IMR-90 (cell line): ENCODE measurements at regions not wholly inside any gene's neighbourhood (a gene's known extent, or its start where the extent isn't known, plus 50 kb on each side); places are given as distances from the start of the nearest gene placed in this dataset.

Experiments
- ATAC-seq: fragments of 200-7000 bp; cut with Tn5 transposase; 2 replicates; pipeline ENCODE4 v1.9.1; 2020; ENCODE audit warnings: low read depth, mild to moderate bottlenecking, moderate library complexity
- BruUV-seq: library from RNA; stranded (reverse); fragments of 400-500 nt; replicated peaks from 2 replicates; lab custom pipeline; 2021; lab: Mats Ljungman, UMichigan
- CTCF ChIA-PET: fragments of 300-600 bp; formaldehyde crosslinking; extraction: SDS; loops from one replicate; lab custom pipeline; 2021; ENCODE audit warnings: antibody characterized with exemption; lab: Yijun Ruan, JAX
- POLR2A ChIA-PET: fragments of 300-600 bp; sonication (Branson Sonifier 250); formaldehyde crosslinking; loops from one replicate; lab custom pipeline; 2022; ENCODE audit warnings: antibody characterized with exemption; ENCODE audit not compliant: unreplicated experiment; lab: Charles Lee
- DNase-seq: peaks from one replicate; pipeline ENCODE4 v3.0.0; 2013
- H2AFZ ChIP-seq: replicated peaks from 2 replicates; pipeline ENCODE3; 2013; ENCODE audit warnings: low read length, mild to moderate bottlenecking; ENCODE audit not compliant: poor library complexity
- H2AK5ac ChIP-seq: 2 replicates; pipeline ENCODE4 v1.6.1; 2013; ENCODE audit warnings: low read depth, low read length, inconsistent platforms
- H2AK9ac ChIP-seq: replicated peaks from 2 replicates; pipeline ENCODE3; 2013; ENCODE audit warnings: mild to moderate bottlenecking, low read depth, low read length, moderate library complexity; ENCODE audit not compliant: poor library complexity
- H2BK120ac ChIP-seq: 2 replicates; pipeline ENCODE4 v1.6.1; 2013; ENCODE audit warnings: low read depth, low read length, inconsistent platforms
- H2BK15ac ChIP-seq: 3 replicates; pipeline ENCODE4 v1.6.1; 2013; ENCODE audit warnings: low read depth, low read length, inconsistent platforms
- H2BK20ac ChIP-seq: 2 replicates; pipeline ENCODE4 v1.6.1; 2013; ENCODE audit warnings: low read depth, mild to moderate bottlenecking, inconsistent platforms, low read length, moderate library complexity
- H2BK5ac ChIP-seq: 2 replicates; pipeline ENCODE4 v1.6.1; 2013; ENCODE audit warnings: mild to moderate bottlenecking, low read depth, low read length, inconsistent platforms; ENCODE audit not compliant: poor library complexity, severe bottlenecking
- H3K14ac ChIP-seq: replicated peaks from 2 replicates; pipeline ENCODE4 v1.6.1; 2013; ENCODE audit warnings: low read depth, low read length, inconsistent platforms
- H3K18ac ChIP-seq: 2 replicates; pipeline ENCODE4 v1.6.1; 2013; ENCODE audit warnings: low read depth, low read length, control low read depth
- H3K23ac ChIP-seq: 2 replicates; pipeline ENCODE4 v1.6.1; 2013; ENCODE audit warnings: low read depth, low read length, inconsistent platforms
- H3K27ac ChIP-seq: 2 replicates; pipeline ENCODE4 v1.5.1; 2013; ENCODE audit warnings: mild to moderate bottlenecking, control low read depth, low read length; ENCODE audit not compliant: insufficient read depth
- H3K27me3 ChIP-seq: 2 replicates; pipeline ENCODE4 v1.6.1; 2013; ENCODE audit warnings: low read length; ENCODE audit not compliant: control insufficient read depth, insufficient read depth
- H3K36me3 ChIP-seq: 2 replicates; pipeline ENCODE4 v1.6.1; 2013; ENCODE audit warnings: low read length, mixed read lengths; ENCODE audit not compliant: control insufficient read depth, insufficient read depth
- H3K4ac ChIP-seq: 2 replicates; pipeline ENCODE4 v1.6.1; 2013; ENCODE audit warnings: low read depth, low read length, inconsistent platforms
- H3K4me1 ChIP-seq: 2 replicates; pipeline ENCODE4 v1.6.1; 2013; ENCODE audit warnings: low read length, mixed read lengths; ENCODE audit not compliant: control insufficient read depth, insufficient read depth
- H3K4me2 ChIP-seq: 2 replicates; pipeline ENCODE4 v1.6.1; 2013; ENCODE audit warnings: low read depth, mild to moderate bottlenecking, control low read depth, low read length, moderate library complexity
- H3K4me3 ChIP-seq: 2 replicates; pipeline ENCODE4 v1.5.1; 2013; ENCODE audit warnings: low read depth, mild to moderate bottlenecking, control low read depth, low read length, moderate library complexity; ENCODE audit not compliant: insufficient read depth
- H3K56ac ChIP-seq: 2 replicates; pipeline ENCODE4 v1.6.1; 2013; ENCODE audit warnings: low read length, inconsistent platforms; ENCODE audit not compliant: insufficient read depth; ENCODE audit errors: extremely low read depth
- H3K79me1 ChIP-seq, 2 experiments: 2 replicates each; pipeline ENCODE4 v1.6.1; 2013; ENCODE audit warnings: low read length in 2 of 2, inconsistent platforms in 1 of 2, low read depth in 1 of 2
- H3K9ac ChIP-seq: 2 replicates; pipeline ENCODE4 v1.6.1; 2013; ENCODE audit warnings: low read depth, low read length, control low read depth
- H3K9me1 ChIP-seq: 2 replicates; pipeline ENCODE4 v1.6.1; 2013; ENCODE audit warnings: low read length, inconsistent platforms; ENCODE audit not compliant: insufficient read depth
- H3K9me3 ChIP-seq: 2 replicates; pipeline ENCODE4 v1.6.1; 2013; ENCODE audit warnings: low read length; ENCODE audit not compliant: control insufficient read depth, insufficient read depth
- H4K20me1 ChIP-seq: 2 replicates; pipeline ENCODE4 v1.6.1; 2013; ENCODE audit warnings: low read length, inconsistent platforms; ENCODE audit not compliant: insufficient read depth
- H4K5ac ChIP-seq: 2 replicates; pipeline ENCODE4 v1.6.1; 2013; ENCODE audit warnings: mild to moderate bottlenecking, low read depth, low read length, control low read depth
- H4K8ac ChIP-seq, 2 experiments: 2 replicates each; pipeline ENCODE4 v1.6.1; 2013; ENCODE audit warnings: low read depth in 2 of 2, low read length in 2 of 2, control low read depth in 1 of 2, inconsistent platforms in 1 of 2
- H4K91ac ChIP-seq: 2 replicates; pipeline ENCODE4 v1.6.1; 2013; ENCODE audit warnings: low read depth, low read length, inconsistent platforms; ENCODE audit not compliant: insufficient read depth
- BHLHE40 ChIP-seq: fragments of 150-350 bp; IDR thresholded peaks from 2 replicates; pipeline ENCODE4 v1.6.1; 2016; ENCODE audit warnings: mild to moderate bottlenecking, low read depth, low read length
- CEBPB ChIP-seq: IDR thresholded peaks from 2 replicates; pipeline ENCODE4 v1.6.1; 2012; ENCODE audit warnings: low read depth, low read length, improper control_type of control experiment
- CHD1 ChIP-seq: IDR thresholded peaks from 2 replicates; pipeline ENCODE4 v1.6.1; 2012; ENCODE audit warnings: low read depth, low read length, improper control_type of control experiment
- FOS ChIP-seq: fragments of 150-350 bp; IDR thresholded peaks from 2 replicates; pipeline ENCODE4 v1.6.1; 2016; ENCODE audit warnings: low read depth, low read length
- MAFK ChIP-seq: IDR thresholded peaks from 2 replicates; pipeline ENCODE4 v1.6.1; 2012; ENCODE audit warnings: low read depth, low read length, improper control_type of control experiment
- MAZ ChIP-seq: IDR thresholded peaks from 2 replicates; pipeline ENCODE4 v1.6.1; 2012; ENCODE audit warnings: low read depth, mild to moderate bottlenecking, low read length, improper control_type of control experiment, moderate library complexity, borderline replicate concordance
- MXI1 ChIP-seq: IDR thresholded peaks from 2 replicates; pipeline ENCODE4 v1.6.1; 2012; ENCODE audit warnings: low read depth, mild to moderate bottlenecking, low read length, moderate library complexity, borderline replicate concordance
- NFE2L2 ChIP-seq: fragments of 150-350 bp; IDR thresholded peaks from 2 replicates; pipeline ENCODE4 v1.6.1; 2016; ENCODE audit warnings: low read depth, mild to moderate bottlenecking, low read length
- POLR2A ChIP-seq: IDR thresholded peaks from 2 replicates; pipeline ENCODE4 v1.6.1; 2012; ENCODE audit warnings: mild to moderate bottlenecking, low read depth, low read length
- RAD21 ChIP-seq: IDR thresholded peaks from 2 replicates; pipeline ENCODE4 v1.6.1; 2012; ENCODE audit warnings: low read length, improper control_type of control experiment
- RCOR1 ChIP-seq: IDR thresholded peaks from 2 replicates; pipeline ENCODE4 v1.6.1; 2012; ENCODE audit warnings: mild to moderate bottlenecking, low read length, improper control_type of control experiment; ENCODE audit not compliant: insufficient replicate concordance
- RFX5 ChIP-seq: IDR thresholded peaks from 2 replicates; pipeline ENCODE4 v1.8.0; 2012; ENCODE audit warnings: low read depth, mild to moderate bottlenecking, low read length, moderate library complexity
- SMC3 ChIP-seq: fragments of 150-350 bp; IDR thresholded peaks from 2 replicates; pipeline ENCODE4 v1.6.1; 2016; ENCODE audit warnings: low read depth, mild to moderate bottlenecking, antibody characterized with exemption, low read length, moderate library complexity
- WGBS, 2 experiments: methylation state at CpG; one replicate each; pipeline versions ENCODE4 v1.1.5 to v1.1.7; 2013; ENCODE audit warnings: missing lambda C conversion rate in 2 of 2; ENCODE audit not compliant: insufficient read length in 1 of 2; ENCODE audit errors: extremely low coverage in 2 of 2; 5-methylcytosine and 5-hydroxymethylcytosine counted together
- dilution Hi-C: fragments of 300-500 bp; cut with HindIII; formaldehyde crosslinking; loops from one replicate; pipeline ENCODE4 v1.14.3; 2018; ENCODE audit warnings: low sequenced_read_pairs; ENCODE audit not compliant: unreplicated experiment
- in situ Hi-C: fragments of 300-500 bp; cut with MboI; formaldehyde crosslinking; loops from 3 replicates; pipeline ENCODE4 v1.14.3; 2019; ENCODE audit warnings: low sequenced_read_pairs, inconsistent platforms, mixed read lengths
- intact Hi-C: fragments of 100-400 bp; cut with micrococcal nuclease; formaldehyde crosslinking; loops from 2 replicates; pipeline ENCODE4 v1.10.0; 2022
- TF ChIP-seq, protein P1 (sequence below): conservative IDR thresholded peaks from 2 replicates; pipeline ENCODE4 v1.5.1; 2012; ENCODE audit warnings: mild to moderate bottlenecking, low read depth, low read length, improper control_type of control experiment
- TF ChIP-seq, protein P2 (sequence below): fragments of 150-350 bp; IDR thresholded peaks from 2 replicates; pipeline ENCODE4 v1.6.1; 2016; ENCODE audit warnings: low read depth, mild to moderate bottlenecking, low read length, moderate library complexity, borderline replicate concordance
- TF ChIP-seq, protein P3 (sequence below): fragments of 150-350 bp; IDR thresholded peaks from 2 replicates; pipeline ENCODE4 v1.6.1; 2017; ENCODE audit warnings: mild to moderate bottlenecking, antibody characterized with exemption, low read length, low read depth

DNA sequence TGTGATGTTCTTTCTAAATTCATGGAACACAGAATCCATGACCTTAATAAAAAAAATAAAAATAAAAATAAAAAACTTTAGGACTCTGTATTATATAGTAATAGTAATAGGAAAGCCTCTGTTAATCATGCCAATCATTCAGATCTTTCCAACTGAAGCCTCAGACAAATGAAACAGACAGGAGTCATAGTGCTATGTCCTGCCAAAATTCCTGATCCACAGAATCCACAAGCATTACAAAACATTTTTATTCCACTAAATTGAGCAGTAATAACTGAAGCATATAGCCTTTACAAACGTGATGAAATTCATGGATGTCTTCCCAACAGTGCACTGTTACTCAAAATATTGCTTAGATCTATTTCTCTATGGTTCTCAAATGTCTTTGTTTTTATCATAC is 820.6 kb upstream of the PCDH9 start:
- Histone ChIP-seq H2BK5ac (no peak overlapping the region), H3K23ac (no peak overlapping the region), H3K4ac (no peak overlapping the region), H3K79me1 (no peaks in the 10 kb centered on the region), H2AK5ac (no peak overlapping the region), H2BK15ac (no peak overlapping the region), H4K20me1 (no peaks in the 10 kb centered on the region), H3K56ac (no peak overlapping the region), H3K27me3 (no peaks in the 10 kb centered on the region), H3K36me3 (no peaks in the 10 kb centered on the region), H4K8ac (no peak overlapping the region), H2AK9ac (no peak overlapping the region), H3K4me2 (no peak overlapping the region), H3K4me1 (no peaks in the 10 kb centered on the region), H3K27ac (no peak overlapping the region), H4K5ac (no peak overlapping the region), H2BK120ac (no peak overlapping the region), H4K91ac (no peak overlapping the region), H3K18ac (no peak overlapping the region), H2AFZ (no peak overlapping the region), H3K9ac (no peak overlapping the region), H3K9me1 (no peaks in the 10 kb centered on the region), H3K4me3 (no peak overlapping the region), H3K14ac (no peak overlapping the region), H2BK20ac (no peak overlapping the region), H3K9me3 (no peaks in the 10 kb centered on the region; the same call in 1 of the 2 replicates)
- ChIA-PET POLR2A (no interaction called here), CTCF (no interaction called here)
- no CpG with 5 or more reads among the region's 1 CpG for WGBS, 2 experiments
- intact Hi-C loops (no loop called here), dilution Hi-C loops (no loop called here), in situ Hi-C loops (no loop called here)
- no TSS peak for BruUV-seq
- DNase-seq, result no peak
- no peak for TF ChIP-seq RCOR1
- TF ChIP-seq MAFK, result no peak
- no peak for TF ChIP-seq NFE2L2
- no peak for TF ChIP-seq MAZ
- TF ChIP-seq MXI1, result no peak
- TF ChIP-seq RAD21, result no peak
- TF ChIP-seq, protein P1, sequence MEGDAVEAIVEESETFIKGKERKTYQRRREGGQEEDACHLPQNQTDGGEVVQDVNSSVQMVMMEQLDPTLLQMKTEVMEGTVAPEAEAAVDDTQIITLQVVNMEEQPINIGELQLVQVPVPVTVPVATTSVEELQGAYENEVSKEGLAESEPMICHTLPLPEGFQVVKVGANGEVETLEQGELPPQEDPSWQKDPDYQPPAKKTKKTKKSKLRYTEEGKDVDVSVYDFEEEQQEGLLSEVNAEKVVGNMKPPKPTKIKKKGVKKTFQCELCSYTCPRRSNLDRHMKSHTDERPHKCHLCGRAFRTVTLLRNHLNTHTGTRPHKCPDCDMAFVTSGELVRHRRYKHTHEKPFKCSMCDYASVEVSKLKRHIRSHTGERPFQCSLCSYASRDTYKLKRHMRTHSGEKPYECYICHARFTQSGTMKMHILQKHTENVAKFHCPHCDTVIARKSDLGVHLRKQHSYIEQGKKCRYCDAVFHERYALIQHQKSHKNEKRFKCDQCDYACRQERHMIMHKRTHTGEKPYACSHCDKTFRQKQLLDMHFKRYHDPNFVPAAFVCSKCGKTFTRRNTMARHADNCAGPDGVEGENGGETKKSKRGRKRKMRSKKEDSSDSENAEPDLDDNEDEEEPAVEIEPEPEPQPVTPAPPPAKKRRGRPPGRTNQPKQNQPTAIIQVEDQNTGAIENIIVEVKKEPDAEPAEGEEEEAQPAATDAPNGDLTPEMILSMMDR, result no peak
- no peak for TF ChIP-seq CHD1
- no peak for TF ChIP-seq POLR2A
- TF ChIP-seq, protein P2, sequence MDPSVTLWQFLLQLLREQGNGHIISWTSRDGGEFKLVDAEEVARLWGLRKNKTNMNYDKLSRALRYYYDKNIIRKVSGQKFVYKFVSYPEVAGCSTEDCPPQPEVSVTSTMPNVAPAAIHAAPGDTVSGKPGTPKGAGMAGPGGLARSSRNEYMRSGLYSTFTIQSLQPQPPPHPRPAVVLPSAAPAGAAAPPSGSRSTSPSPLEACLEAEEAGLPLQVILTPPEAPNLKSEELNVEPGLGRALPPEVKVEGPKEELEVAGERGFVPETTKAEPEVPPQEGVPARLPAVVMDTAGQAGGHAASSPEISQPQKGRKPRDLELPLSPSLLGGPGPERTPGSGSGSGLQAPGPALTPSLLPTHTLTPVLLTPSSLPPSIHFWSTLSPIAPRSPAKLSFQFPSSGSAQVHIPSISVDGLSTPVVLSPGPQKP, result no peak
- TF ChIP-seq SMC3, result no peak
- TF ChIP-seq CEBPB, result no peak
- no peak for TF ChIP-seq RFX5
- no peak for TF ChIP-seq FOS
- TF ChIP-seq, protein P3, sequence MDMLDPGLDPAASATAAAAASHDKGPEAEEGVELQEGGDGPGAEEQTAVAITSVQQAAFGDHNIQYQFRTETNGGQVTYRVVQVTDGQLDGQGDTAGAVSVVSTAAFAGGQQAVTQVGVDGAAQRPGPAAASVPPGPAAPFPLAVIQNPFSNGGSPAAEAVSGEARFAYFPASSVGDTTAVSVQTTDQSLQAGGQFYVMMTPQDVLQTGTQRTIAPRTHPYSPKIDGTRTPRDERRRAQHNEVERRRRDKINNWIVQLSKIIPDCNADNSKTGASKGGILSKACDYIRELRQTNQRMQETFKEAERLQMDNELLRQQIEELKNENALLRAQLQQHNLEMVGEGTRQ, result no peak
- no peak for TF ChIP-seq BHLHE40
- no peak for ATAC-seq
